ENCODE measurements at regions not wholly inside any gene's neighbourhood (a gene's known extent, or its start where the extent isn't known, plus 50 kb on each side); places are given as distances from the start of the nearest gene placed in this dataset.

DNA sequence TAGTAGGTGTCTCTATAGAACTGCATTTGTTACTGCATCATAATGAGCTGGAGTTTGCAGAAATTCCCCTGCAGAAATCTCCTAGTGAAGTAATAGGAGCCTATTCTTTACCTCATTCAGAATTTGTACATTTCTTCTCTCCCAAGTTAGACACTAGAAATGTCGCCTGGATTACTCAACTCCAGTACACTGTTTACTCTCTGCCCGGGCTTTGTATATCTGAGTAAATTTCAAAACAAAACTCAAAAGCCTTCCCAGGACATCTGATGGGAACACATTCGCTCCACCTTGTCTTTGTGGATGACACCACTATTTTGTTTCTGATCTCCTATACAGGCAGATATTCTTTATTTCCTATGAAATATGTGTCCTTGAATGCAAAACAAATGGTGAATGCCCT lies 76.8 kb downstream of the POU3F3 start:
- no peak for TF ChIP-seq CTCF (IDR thresholded peaks at IDR 0.05)
- TF ChIP-seq ZFX (IDR thresholded peaks at IDR 0.05; ENCODE audit: borderline replicate concordance) = no peak
- H3K27ac ChIP-seq = no peak overlapping the region

GRCh38 chr2:104932243-104932642 lies 78.3 kb downstream of the POU3F3 start:
- TF ChIP-seq CTCF (IDR thresholded peaks at IDR 0.05) = no peak
- no peak for TF ChIP-seq ZFX (IDR thresholded peaks at IDR 0.05; ENCODE audit: borderline replicate concordance)
- no peak overlapping the region for H3K27ac ChIP-seq

- TF ChIP-seq ZFX (IDR thresholded peaks at IDR 0.05; ENCODE audit: borderline replicate concordance) (no peak), CTCF (IDR thresholded peaks at IDR 0.05) (no peak)
- H3K27ac ChIP-seq = no peak overlapping the region
Measured at GRCh38 chr2:104933151-104933917, 79.4 kb downstream of the POU3F3 start.

DNA sequence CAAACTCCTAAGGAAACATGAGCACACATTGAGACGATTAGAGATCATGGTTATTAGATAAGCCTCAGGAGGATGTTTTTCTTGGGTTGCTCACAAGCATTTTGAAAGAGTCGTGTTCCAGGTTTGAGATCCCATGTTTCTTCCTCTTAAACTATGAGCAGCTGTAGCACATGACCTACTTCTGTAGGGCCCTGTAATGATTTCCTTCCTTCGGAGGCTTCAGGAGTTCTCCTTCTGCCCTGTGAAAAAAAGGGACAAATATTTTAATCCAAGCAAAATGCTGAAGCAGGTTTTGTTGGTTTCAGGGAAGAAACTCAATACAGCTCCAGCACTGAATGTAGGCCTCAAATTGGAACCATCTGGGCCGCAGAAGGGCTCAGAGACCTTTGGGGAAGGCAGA lies 82.6 kb downstream of the POU3F3 start:
- H3K27ac ChIP-seq = no peak overlapping the region
- TF ChIP-seq CTCF (IDR thresholded peaks at IDR 0.05) (no peak), ZFX (IDR thresholded peaks at IDR 0.05; ENCODE audit: borderline replicate concordance) (no peak)

- H3K27ac ChIP-seq = no peak overlapping the region
Measured at GRCh38 chr2:104938231-104938941, 84.5 kb downstream of the POU3F3 start.

DNA sequence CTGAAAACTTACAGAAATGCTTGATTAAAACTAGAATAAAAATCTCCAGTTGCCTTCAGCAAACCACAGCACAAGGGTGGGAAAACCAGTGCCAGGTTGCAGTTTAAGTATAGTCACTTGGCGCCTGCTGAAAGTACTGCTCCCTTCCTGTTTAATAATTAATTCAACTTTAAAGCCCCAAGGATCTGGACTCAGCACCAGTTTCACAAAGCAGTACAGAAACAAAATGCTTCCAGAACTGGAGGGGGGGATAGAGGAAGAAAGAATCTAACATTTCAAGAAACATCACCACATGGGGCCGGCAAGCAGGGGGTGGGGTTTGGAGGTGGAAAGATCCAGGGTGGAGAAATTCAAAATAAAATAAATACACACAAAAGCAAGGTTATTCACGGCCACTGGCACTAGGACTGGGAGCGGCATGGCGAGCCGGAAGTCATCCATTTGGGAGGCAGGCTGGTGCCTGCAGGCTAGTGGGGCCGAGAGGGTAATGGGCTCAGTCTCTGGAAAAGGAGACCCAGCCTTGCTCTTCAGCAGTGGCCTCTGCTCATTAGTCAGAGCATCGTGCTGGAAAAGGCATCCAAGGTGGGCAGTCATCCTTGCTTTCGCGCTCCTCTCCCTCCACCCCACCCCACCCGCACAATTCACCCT lies 85.8 kb downstream of the POU3F3 start:
- TF ChIP-seq ZFX (IDR thresholded peaks at IDR 0.05; ENCODE audit: borderline replicate concordance) (no peak), CTCF (IDR thresholded peaks at IDR 0.05) (no peak)
- no peak overlapping the region for H3K27ac ChIP-seq

More at GRCh38 chr2:104938231-104938941, 84.5 kb downstream of the POU3F3 start:
- TF ChIP-seq CTCF (IDR thresholded peaks at IDR 0.05) = no peak
- TF ChIP-seq ZFX (IDR thresholded peaks at IDR 0.05; ENCODE audit: borderline replicate concordance) = no peak

All from 22Rv1 (cell line).